HG03565 (cell line): ENCODE measurements at regions not wholly inside any gene's neighbourhood (a gene's known extent, or its start where the extent isn't known, plus 50 kb on each side); places are given as distances from the start of the nearest gene placed in this dataset.
A peak's percentile ranks its signal among the peaks of the same experiment; 100 is the strongest.

ENCODE experiments used
- ATAC-seq: cut with Tn5 transposase; IDR thresholded peaks from one replicate; pipeline ENCODE4 v1.9.1; 2021; ENCODE audit warnings: mild to moderate bottlenecking, moderate library complexity; ENCODE audit not compliant: unreplicated experiment

DNA sequence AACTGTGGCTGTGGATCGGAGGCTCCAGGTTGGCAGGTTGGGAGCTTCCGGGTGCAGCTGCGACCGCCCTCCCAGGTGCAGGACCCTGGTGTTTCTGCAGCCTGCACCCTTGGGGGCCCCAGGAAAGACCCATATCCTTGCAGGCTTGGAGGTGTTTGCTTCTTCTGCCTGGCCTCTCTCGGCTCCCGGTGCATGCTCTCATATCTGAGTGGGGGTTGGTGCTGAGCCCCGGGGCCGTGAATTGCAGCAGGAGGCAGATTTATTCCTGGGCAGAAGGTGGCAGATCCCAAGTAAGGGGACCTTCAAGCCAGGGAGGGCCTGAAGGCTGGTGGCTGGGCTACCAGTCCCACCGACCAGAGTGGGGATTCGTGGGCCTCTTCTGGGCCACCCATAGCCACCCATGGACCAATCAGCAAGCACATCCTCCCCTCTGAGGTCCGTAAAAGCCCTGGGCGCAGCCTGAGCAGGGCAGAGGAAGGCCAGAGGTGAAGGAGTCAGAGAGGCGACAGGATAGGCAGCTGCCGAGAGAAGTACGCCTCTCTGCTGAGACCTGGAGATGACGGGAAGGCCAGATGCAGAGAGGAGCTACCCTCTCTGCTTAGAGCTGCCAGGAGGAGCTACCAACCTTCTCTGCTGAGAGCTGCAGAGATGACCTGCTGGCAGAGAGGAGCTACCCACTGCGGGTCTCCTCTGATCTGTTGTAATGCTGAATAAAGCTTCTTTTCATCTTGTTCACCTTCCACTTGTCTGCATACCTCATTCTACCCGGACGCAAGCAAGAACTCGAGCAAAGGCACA lies 1279.0 kb upstream of the LRRTM1 start:
- ATAC-seq = no peak

DNA sequence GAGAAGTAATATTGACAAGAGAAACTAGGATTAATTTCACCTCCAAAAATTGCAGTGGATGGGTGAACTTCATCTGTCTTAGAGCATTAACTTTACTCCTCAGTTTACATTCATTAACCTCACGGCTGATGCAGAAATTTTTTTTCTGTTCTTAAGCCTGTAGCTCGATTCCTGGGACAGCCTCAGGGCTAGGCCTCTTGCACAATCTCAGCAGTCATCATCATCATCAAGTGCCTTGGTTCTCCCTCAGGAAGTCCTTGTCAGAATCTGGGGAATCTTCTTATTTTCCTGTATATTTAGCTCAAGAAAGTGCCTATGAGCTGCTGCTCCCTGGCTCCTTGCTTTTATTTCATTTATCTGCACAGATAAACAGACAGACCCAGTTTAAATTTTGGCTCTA lies 1272.2 kb upstream of the LRRTM1 start:
- no peak for ATAC-seq

DNA sequence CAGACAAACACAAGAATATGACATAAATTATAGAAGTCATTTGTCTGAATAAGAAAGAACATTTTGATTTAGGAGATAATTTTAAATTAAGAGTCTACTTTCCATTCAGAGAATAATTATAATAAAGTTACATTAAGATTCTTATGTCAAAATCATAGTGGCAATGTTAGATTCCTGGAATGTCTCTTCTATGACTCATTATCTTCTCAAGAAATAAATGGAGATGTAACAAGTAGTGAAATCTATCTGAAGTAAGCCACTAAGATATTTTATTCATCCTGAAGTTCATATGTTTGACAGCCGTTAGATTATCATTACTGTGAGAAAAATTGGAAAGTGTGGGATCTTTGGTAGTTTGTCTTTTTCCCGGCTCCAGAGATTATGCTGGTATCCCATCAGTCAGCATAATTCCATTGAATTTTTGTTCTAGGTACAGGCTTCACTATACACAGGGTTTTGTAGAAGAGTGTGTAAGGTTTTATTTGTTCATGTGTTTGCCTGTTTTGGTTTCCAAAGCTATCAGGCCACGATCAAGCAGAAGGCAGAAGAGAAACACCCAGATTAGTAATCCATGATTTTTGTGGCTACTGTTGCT lies 1246.6 kb upstream of the LRRTM1 start:
- ATAC-seq = no peak

DNA sequence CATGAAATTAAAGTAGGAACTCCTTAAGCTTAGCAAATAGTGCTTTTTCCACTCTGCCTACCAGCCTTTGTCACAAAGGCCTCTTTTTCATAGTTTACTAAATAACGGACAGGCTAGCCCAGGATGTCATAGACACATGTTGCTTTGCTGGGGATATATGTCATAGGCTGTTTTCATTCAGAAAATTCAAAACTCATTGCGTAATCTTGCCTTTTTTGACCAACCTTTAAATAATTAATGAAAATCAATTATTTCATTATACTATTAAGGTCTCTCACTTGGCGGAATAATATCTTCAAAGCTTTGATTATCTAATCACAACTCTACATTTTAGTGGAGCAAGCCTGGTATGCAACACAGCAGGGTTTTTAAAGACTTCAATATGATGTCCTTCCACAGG lies 1245.7 kb upstream of the LRRTM1 start:
- ATAC-seq = no peak

DNA sequence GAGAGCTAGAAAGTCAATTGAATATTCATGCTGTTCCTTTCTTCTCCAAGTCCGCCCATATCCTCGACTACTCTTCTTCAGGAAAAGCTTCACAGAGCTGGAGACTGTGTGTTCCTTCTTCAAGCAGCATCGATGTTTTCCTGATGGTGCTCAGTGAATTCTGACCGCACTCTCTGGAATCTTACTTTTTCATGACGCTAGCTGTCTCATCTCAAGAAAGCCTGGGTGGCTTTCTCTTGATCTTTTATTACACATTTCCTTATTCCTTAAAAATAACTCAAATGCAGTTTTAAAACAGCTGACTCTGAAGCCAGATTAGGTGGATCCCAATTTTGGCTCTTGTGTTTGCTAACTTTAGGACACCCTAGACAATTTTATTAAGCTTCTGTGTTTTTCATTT lies 1245.1 kb upstream of the LRRTM1 start:
- no peak for ATAC-seq

DNA sequence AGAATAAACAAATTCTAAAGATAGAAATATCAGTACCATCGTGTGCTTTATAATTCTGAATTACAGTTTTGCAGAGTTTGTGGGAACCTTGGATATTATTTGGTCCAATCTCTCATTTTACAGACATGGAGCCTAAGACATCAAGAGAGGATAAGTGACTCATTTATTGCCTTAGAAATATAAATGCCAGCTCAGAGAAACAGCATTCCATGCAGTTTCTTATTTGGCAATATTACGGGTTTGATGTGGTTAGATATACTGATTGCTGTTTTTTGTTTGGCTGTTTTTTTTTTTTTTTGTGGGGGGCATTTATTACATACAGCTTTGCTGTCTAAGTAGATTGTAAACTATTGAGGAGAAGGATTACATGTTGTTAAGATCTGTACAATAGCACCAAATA lies 1241.1 kb upstream of the LRRTM1 start:
- no peak for ATAC-seq

DNA sequence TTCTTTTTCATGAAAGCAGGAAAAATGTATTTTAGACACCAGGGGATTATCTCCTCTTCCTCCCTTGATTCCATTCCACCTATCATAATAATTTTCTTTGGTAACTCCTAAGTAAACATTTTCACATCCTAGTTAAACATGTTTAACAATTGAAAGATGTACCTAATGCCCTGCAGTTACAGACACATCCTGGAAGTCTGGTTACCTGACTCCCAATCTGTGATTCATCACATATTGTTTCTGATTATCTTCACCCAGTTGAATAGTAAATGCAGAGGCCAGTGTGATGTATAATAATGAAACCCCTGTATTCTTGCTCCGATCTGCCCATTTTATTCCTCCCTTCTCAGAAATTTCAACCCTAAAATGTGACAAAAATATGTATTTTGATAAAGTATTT lies 1237.6 kb upstream of the LRRTM1 start:
- no peak for ATAC-seq

DNA sequence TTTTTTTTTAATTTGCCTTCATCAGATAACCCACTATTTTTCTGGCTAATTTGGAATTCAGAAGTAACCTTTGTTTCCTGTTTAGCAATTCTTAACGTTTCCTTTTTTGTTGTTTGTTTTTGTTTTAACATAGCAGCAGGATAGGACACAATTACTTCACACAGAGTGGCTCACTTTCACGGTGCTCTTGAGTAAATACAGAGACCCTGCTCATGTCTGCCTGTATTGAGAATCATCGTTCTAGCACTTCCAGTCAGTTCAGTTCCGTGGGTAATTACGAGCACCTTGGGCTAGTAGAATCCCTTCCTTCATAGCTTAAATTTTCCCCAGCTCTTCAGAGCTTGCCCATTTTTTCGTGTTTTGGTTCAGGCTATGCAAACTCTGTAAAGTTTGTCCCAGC lies 1225.4 kb upstream of the LRRTM1 start:
- ATAC-seq = no peak

DNA sequence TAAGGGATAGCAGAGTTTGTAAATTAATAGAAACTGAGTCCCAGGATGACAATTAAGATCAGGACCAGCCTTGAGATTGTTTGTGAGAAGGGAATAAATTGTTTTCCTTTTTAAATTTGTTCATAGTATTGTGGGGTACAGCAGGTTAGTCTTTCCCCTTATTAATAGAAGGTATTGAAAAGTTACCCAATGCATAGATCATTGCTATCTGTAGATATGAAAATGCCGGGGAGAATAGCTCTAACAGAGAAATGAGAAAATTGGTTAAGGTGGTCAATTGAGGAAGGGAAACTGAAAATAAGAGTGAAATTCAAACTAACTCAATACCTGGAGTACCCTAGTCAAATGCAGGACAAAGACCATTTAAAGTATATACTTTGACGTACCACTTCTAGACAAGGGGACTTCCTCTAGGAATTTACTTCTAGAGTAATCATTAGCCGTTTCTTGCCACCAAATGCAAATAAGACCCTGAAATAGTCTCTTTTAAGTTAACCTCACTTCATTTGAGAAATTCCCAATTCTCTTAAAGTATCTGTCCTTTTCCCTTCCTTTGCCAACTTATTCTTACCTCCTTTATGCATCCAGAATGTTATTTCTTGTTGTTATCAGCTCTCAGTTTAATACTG lies 1224.4 kb upstream of the LRRTM1 start:
- peak; percentile 68 for ATAC-seq

DNA sequence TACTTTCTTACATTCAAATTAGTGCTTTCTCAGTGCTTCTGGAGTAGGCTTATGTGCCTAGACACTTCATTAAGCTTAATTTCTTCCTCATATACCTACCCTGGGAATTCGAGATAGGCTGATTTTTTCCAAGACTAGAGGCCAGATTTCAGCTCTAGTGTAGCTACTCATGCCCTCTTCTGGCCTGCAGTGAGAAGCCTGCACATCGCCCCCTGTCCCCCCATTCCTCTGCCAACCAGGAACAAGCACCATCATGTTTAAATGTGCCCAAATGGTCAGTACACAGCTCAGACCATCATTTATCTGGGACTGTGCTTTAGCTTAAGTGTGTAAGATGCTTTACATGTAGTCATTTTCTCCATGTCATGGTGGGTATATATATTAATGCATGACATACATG lies 1218.8 kb upstream of the LRRTM1 start:
- ATAC-seq = no peak

DNA sequence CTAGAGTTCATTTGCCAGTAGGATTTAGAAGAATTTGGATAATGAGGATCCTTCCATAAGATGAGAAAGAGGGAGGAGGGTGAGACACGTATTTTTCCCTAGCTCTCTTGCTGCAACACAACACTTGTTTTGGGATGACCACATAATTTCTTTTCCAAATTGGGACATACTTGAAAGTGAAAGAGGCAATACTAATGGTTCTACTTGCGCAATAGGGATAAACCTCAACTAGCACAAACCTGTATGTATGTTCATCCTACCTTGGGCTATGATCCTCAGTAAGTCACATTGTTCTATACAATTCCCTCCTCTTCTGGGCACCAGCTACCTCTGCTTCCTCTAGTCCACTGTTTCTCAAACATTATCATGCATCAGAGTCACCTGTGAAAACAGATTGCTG lies 1208.8 kb upstream of the LRRTM1 start:
- ATAC-seq = no peak

DNA sequence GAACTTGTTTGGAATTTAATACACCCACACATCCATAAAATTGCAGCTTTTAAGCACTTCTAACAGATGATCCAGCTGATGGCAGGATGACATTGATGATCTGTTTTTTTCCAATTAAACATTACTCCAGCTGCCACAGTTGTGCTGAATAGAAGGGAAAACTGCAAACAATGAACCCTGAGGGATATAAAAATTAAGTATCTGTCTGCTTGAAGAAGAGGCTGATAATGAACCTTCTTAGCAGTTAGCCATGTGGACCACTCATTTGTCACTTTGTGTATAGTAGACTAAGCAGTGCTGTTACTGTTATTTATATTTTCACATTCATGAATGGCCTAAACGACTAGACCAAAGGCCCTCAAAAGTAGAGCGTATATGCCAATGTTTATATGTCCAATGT lies 1201.0 kb upstream of the LRRTM1 start:
- ATAC-seq = no peak

DNA sequence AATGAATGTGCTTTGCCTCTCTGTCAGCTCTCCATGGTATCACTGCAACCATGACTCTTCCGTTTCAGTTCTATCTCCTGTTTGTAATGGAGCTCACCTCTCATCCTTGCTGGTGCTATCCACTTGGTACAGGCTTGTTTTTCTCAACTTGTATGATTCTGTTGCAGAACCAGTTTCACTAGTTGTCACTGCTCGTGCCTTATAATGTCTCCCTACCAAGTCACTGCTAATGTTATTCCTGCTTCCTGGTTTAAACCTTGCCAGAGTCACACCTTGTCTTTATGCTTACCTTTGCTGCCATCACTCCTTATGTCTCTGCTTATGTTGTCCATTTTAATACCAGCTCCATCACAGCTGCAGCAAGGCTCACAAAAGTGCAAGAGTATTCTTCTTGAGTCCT lies 1191.0 kb upstream of the LRRTM1 start:
- no peak for ATAC-seq

DNA sequence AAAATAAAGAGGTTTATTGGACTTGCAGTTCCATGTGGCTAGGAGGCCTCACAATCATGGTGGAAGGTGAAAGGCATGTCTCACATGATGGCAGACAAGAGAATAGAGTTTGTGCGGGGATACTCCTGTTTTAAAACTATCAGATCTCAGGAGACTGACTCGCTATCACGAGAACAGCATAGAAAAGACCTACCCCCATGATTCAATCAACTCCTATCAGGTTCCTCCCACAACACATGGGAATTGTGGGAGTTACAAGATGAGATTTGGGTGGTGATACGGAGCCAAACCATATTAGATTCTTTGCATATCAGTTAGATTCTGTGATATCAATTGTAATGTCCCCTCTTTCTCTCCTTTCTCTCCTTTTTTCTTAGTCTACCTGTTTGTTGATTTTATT lies 1178.7 kb upstream of the LRRTM1 start:
- ATAC-seq = no peak

DNA sequence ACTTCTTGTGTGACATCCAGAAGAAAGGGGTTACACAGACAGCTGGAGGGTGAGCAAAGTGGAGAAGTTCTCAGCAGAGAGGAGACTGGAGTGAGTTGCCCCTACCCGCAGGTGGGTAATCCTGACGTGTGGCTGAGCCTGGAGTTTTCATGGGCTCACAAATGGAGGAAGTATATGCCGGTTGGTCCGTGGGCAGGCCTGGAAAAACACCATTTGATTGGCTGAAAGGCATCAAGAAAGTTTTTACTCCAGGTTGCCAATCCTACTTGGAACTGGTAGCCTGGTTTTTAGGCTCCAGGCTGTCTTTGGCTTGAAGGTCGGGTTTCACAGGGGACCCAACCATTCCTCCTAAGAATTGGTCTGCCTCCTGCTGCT lies 1177.4 kb upstream of the LRRTM1 start:
- ATAC-seq = no peak

DNA sequence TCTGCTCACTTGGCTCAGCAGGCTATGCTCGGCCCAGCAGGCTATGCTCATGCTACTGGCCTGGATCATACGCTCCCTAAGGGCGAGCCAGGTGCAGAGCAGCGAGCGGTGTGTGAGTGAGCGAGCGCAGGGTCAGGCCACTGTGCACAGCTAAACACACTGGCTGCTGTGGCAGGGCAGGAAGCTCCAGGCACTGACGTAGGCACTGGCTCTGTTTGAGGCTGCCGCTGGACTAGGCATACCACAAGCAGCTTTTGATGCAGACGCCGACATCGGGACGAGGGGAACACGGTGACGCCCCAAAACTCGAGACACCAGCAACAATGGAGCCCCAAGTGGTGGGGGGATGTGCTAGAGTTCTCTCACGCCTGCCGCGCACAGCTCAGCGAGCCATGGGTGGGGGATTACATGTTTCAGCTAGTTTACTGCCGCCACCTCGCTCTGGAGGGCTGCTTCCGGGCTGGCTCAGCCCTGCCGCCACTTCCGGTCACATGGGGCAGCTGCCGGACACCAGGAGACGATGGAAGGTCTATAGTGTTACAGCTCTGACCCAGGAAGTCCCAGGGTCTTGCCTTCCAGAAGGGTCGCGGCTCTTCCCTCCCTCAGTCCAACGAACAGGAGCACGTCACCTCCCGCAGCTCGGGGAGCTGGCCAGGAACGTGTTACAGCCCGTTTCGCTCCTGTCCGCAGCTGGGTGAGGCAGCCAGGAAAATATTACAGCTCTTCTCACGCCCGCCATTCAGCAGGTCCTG lies 1176.9 kb upstream of the LRRTM1 start:
- ATAC-seq = no peak

DNA sequence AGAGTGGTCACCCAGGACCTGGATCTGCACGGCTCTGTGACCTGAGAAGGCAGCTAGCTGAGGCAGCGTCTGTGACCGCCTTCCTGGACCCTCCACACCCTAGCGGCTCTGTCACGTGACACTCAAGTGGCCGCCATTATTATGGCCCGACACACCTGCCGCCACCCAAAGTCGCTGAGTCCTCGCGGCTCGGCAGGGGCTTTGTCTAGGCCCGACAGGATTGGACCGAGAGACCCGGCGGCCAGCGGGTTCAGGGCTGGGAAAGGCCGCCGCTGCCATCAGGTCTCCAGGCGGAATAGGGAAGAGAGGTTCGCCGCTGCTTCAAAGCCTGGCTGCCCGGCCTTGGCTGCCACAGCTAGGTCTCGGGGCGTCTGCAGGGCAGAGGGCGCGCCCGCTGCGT lies 1162.5 kb upstream of the LRRTM1 start:
- no peak for ATAC-seq

DNA sequence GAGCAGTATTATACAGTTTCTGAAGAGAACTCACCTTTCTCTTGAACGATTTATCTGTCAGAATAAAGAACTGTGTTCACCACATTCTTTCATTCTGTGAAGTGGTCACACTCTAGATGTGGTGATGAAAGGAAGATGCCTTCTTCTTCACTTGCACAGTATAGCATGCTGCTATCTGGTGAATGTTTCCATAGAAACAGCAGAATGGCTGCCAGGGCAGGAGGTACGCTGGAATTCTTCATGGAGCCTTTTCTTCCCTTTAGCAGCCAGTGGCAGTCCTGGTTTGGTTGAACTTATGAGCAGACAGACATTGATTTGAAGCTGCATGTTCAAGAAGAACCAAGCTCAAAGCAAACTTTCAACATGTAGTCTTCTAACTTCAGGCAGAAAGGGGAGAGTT lies 1157.9 kb upstream of the LRRTM1 start:
- ATAC-seq = no peak

DNA sequence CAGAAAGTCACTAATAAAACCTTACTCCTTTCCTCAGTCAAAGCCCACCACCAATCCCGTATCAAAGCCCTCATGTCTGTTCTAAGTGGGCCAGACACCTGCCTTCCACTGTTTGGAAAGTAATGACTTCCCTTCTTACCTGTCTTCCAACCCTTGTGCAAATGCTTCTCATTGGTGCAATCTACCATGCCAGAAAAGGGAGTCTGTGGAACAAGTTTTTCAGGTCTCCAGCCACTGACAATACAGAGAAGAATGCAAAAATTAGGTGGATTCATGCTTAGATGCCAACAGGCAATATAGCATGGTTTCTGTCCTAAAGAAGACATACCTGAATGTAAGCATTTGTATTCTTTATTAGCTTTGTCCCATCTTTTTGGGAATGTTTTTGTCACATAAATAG lies 1140.6 kb upstream of the LRRTM1 start:
- no peak for ATAC-seq

DNA sequence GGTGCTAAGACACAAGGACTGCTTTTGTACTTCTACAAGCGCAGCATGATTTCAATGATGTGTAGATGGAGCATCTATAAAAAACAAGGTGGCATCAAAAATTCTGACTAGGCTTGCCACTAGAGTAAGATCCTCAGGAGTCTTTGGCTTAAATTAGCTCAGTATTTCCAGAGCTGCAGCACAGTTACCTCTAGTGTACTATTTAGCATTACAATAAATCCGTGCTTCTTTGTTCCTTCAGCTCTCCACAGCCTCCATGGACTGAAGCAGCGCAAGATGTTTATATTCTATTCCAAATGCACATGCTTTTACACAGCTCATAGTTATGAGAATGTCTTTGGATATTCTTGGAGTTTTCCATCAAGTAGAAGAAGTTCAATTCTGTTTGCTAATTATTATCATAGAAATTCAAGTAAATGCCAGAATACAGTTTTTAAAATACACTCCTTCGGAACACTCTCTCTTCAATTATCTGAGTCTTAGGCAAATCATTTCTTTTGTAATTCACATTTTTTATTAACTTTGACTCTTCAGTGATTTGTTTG lies 1133.0 kb upstream of the LRRTM1 start:
- no peak for ATAC-seq

DNA sequence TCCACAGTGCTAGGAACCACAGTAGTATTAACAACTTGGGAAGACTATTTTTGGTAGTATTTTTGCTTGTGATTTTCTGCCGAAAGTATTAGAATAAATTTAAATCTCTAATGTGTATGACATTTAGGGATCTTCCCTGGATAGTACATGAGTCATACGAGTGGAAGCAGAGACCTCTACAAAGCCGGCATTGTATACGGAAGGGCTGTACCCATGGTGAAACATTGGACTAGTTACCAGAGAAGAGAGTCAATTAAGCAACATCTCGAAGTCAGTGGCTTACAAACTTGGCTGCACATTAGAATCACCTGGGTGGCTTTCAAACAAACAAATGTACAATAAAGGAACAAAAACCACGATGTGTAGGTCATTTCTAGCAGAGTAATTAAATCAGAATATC lies 1131.7 kb upstream of the LRRTM1 start:
- ATAC-seq = no peak

DNA sequence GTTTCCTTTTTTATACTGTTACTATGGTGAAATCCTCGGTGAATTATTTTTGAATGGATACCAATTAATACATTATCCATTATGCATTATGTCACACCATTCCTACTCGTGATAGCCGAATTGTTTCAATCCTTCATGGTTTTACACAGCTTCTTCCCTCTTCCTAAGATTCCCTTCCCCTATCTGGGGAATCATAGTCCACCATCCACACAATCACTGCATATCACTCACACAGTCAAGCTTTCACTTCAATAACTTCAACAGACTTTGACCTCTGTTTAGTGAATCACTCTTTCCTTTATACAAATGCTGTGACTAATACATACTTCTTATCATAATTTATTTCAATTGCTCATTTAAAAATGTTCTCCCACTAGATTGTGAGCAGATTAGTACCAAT lies 1108.1 kb upstream of the LRRTM1 start:
- ATAC-seq = no peak
